GM18909 (cell line): ENCODE measurements at regions not wholly inside any gene's neighbourhood (a gene's known extent, or its start where the extent isn't known, plus 50 kb on each side); places are given as distances from the start of the nearest gene placed in this dataset.
"Not testable (repeated sequence)": the region's sequence is repeated elsewhere in the genome, so short reads cannot be mapped to it uniquely, and the experiment has no call there.

Experiments
- ATAC-seq: cut with Tn5 transposase; IDR thresholded peaks from one replicate; pipeline ENCODE4 v1.9.1; 2021; ENCODE audit warnings: mild to moderate bottlenecking; ENCODE audit not compliant: unreplicated experiment, poor library complexity

- ATAC-seq, result not testable (repeated sequence)
Observed at GRCh38 chr20:47909696-47910369, 124.6 kb upstream of the SULF2 start.

GRCh38 chr20:47908361-47909035 is 123.2 kb upstream of the SULF2 start:
- ATAC-seq, result not testable (repeated sequence)

- not testable (repeated sequence) for ATAC-seq
Observed at GRCh38 chr20:47907951-47908350, 122.7 kb upstream of the SULF2 start.

- ATAC-seq, result no peak
Observed at GRCh38 chr20:47907031-47907675, 121.9 kb upstream of the SULF2 start.

GRCh38 chr20:47906348-47906660 is 121.0 kb upstream of the SULF2 start:
- no peak for ATAC-seq

- no peak for ATAC-seq
Observed at GRCh38 chr20:47905628-47906347, 120.5 kb upstream of the SULF2 start.

- ATAC-seq, result not testable (repeated sequence)
Observed at GRCh38 chr20:47903009-47903408, 117.7 kb upstream of the SULF2 start.

- ATAC-seq, result not testable (repeated sequence)
Observed at GRCh38 chr20:47899313-47899712, 114.0 kb upstream of the SULF2 start.

GRCh38 chr20:47897461-47897860 is 112.2 kb upstream of the SULF2 start:
- no peak for ATAC-seq

GRCh38 chr20:47892681-47893080 is 107.4 kb upstream of the SULF2 start:
- not testable (repeated sequence) for ATAC-seq

GRCh38 chr20:47890708-47891107 is 105.4 kb upstream of the SULF2 start:
- ATAC-seq, result not testable (repeated sequence)

- not testable (repeated sequence) for ATAC-seq
Observed at GRCh38 chr20:47889751-47890150, 104.5 kb upstream of the SULF2 start.

- ATAC-seq, result no peak
Observed at GRCh38 chr20:47888351-47888750, 103.1 kb upstream of the SULF2 start.

GRCh38 chr20:47887477-47888080 is 102.3 kb upstream of the SULF2 start:
- no peak for ATAC-seq

- no peak for ATAC-seq
Observed at GRCh38 chr20:47887064-47887463, 101.8 kb upstream of the SULF2 start.

- ATAC-seq, result no peak
Observed at GRCh38 chr20:47886454-47887041, 101.3 kb upstream of the SULF2 start.

- no peak for ATAC-seq
Observed at GRCh38 chr20:47885909-47886453, 100.7 kb upstream of the SULF2 start.

GRCh38 chr20:47883940-47884339 is 98.7 kb upstream of the SULF2 start:
- ATAC-seq, result not testable (repeated sequence)

- ATAC-seq, result no peak
Observed at GRCh38 chr20:47883186-47883585, 97.9 kb upstream of the SULF2 start.

- no peak for ATAC-seq
Observed at GRCh38 chr20:47879771-47880170, 94.5 kb upstream of the SULF2 start.
